Esophagus mucosa (tissue), 1 donor: ENCODE measurements at regions not wholly inside any gene's neighbourhood (a gene's known extent, or its start where the extent isn't known, plus 50 kb on each side); places are given as distances from the start of the nearest gene placed in this dataset.
"Not testable (repeated sequence)": the region's sequence is repeated elsewhere in the genome, so short reads cannot be mapped to it uniquely, and the experiment has no call there.

Experiments used
- ATAC-seq: fragments of 200-7000 bp; cut with Tn5 transposase; one replicate; pipeline ENCODE4 v1.9.1; 2020
- donor health status: DM: yes; HTN: yes; CAD: no.

DNA sequence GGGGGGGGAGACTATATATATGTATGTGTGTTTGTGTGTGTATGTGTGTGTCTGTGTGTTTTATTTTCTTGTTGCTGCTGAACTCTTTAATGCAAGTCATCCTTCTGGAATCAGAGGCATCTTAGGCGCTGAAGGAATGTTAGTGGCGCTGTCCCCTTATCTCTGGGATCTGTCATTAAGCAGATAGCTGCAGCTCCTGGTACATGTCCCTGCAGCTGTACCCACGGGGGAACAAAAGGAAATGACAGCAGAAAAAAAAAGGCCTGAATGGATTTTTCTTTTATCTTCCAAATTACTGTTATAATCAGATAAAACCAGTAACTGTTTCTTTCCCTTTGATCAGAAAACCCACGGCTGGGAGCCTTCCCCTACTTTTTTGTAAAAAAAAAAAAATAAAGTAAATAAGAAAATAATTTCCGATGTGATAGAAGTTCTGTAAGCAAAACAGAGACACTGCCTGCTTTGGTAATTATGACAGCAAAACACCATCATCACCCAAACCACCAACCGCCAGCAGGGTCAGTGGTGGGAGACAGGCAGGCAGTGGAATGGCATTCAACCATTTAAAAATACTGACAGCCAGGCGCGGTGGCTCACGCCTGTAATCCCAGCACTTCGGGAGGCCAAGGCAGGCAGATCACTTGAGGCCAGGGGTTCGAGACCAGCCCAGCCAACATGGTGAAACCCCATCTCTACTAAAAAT is 411.3 kb upstream of the ZNF722 start:
- not testable (repeated sequence) for ATAC-seq

DNA sequence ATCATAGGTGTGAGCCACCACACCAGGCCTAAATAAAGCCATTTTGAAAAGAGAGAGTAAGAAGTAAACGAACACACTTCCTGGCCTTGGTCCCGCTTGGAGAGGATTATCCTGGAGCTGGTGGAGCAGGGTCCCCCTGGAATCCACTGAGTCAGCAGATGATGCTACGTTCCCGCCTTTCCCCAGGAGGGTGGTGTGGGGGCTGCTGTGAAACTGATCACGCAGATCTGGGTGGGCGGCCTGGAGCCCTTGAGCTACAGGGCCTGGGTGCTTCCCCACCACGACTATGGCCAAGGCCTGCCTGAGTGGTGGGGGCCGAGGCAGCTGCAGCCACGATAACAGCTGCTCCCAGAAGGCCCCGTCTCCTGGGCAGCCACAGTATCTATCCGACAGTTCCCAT is 407.4 kb upstream of the ZNF722 start:
- ATAC-seq = not testable (repeated sequence)

DNA sequence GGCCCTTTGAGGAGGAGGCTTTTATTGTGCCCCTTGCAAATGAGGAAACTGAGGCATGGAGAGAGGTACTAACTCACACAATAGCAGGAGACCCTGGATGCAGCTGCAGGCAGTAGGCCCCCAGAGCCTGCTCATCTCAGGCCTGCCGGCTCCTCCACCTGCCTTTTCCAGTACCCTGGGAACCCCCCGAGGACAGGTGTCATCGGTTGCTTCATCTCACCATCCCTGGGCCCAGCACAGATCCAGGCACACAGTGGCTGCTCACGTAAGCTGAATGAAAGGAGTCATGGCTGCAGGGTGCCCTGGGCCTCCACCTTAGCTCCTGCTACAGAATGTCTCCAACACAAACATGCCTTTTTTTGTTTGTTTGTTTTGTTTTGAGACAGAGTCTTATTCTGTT is 394.8 kb upstream of the ZNF722 start:
- ATAC-seq = not testable (repeated sequence)

DNA sequence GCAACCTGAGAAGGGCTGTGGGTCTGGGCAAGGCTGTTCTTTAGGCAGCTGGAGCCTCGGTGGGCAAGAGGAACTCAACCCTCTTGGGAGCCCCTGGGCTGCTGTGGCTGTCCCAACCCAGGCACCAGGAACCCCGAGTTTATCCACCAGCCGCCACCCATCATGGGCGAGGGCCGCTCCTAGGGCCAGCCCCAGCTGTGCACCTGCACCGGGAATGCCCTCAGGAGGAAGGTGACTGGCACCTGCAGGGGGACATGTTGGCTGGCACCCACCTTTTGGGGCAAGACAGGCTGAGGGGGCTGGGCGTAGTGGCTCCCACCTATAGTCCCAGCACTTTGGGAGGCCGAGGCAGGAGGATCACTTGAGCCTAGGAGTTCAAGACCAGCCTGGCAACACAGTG is 393.8 kb upstream of the ZNF722 start:
- not testable (repeated sequence) for ATAC-seq

DNA sequence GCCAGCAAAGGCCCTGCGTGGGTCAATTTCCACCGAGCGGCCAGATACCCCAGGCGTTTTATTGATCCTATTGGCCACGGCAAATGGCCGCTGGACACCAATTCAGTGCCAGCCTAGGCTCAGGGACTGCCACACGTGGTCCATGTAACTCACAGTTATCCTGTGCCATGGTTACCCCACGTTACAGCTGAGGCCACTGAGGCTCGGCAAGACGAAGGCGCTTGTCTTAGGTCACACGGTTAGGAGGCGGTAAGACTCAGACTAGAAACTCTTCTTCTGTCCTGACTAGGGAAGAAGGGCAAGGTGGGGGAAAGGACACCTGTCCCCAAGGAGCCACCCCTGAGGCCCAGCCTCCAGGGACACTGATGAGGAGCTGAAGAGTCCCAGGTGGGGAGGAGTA is 381.1 kb upstream of the ZNF722 start:
- not testable (repeated sequence) for ATAC-seq

DNA sequence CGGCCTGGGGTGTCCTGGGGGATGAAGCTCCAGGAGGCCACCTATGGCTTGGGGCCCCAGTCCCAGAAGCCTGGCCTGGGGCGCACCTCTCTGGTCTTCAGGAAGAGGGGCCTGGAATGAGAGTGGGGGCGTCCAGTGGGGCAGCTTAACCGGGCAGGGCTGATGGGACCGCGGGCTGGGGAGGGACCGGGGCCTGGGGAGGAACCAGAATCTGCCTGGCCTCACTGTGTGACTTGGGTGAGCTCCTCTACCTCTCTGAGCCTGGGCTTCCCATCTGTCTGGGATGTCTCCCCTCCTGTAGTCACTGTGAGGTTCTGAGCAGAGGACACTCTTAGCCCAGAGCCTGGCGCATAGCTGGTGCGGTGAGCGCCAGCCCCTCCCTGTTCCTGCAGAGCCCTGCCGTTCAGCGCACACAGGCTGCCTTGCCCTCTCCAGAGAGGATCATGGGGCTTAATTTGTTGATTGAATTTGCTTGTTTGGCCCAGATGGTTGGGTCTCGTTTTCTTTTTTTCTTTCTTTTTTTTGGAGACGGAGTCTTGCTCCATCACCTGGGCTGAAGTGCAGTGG is 378.4 kb upstream of the ZNF722 start:
- peak; percentile 18 for ATAC-seq

DNA sequence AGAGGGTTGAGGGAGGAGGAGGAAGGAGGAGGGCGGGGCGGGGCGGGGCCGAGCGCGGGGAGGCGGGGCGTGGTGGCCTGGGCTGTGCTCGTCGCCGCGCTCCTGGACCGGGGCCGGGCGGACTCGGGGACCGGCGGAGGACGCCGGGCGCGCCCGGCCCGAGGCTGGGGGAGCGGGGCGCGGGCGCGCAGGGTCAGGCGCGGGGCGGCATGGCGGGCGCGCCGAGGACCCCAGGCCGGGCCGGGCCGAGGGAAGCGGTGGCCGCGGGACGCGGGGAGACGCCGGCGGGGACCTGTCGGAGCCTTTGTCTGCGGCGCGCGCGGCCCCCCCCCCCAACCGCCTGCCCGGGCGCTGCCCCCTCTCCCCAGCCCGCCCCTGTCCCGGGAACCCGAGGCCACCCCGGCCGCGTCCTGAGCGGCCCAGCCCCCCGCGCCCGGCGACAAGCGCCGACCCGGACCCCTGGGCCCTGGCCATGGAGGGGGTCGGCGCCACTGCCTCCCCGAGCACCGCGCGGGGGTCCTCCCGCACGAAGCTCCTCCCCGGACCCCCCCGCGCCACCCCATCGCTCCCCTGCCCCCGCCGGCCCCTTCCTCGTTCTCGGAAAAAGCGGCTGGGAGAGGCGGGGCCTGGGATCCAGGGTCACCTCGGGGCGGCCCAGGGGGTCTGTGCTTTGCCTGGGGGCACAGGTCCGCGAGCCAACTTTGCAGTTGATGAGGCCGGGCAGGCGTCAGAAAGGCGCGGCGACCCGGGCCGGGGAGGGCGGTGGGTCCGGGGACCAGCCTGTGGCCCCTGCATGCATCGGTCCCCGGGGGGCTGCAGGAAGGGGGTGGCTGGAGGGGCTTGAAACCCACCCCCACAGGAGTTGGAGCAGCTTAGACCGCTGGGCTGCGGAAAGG is 370.8 kb upstream of the ZNF722 start:
- ATAC-seq = not testable (repeated sequence)

DNA sequence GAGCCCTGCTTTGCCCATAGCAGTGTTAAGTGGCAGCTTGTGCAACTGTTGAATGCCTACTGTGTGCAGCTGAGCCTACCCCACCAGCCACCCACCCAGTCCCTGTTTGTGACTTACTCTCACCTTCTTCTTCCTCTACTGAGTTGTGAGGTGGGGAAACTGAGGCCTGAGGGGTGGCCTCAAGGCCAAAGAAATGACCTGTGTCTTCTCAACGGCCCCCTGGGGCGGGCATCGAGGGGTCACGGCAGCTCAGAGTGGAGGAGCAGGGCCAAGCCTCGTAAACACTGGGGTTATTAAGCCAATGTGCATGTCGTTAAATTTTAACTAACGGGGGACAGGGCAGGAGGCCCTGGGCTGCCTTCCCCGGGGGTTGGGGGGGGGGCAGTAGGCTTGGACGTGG is 369.6 kb upstream of the ZNF722 start:
- ATAC-seq = not testable (repeated sequence)

DNA sequence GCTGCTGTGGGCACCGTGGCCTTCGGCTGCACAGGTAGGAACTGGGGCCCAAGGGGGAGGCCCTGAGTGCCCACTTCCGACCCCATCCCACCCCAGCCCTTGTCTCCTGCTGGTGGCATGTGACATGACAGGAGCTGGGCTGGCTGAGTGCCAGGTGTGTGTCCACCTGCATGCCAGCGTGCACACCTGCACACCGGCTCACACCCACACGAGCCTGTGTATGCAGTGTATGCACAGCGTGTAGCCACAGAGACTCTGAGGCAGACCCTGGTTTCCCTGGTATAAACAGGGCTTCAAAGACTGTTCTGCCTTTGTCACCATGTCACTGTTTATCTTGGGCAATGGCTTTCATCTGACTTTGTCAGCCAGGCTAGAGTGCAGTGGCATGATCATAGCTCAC is 362.1 kb upstream of the ZNF722 start:
- not testable (repeated sequence) for ATAC-seq

DNA sequence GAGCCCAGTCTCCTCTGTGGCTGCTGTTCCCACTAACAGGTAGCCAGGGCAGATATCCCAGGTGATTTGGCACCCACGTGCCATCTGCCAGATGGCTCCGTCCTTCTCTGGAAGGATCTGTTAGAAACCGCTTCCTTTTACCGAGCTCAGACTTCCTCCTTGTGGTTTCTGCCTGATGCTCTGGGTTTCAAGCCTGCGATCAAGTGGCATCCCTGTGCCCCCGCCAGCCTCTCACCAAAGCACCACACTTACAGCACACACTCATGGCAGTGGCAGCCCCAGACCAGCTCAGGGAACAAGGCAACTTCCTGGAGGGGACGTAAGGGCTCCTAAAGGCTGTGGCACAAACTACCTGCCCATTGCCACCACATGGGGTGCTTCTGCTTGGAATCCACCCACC is 333.1 kb upstream of the ZNF722 start:
- not testable (repeated sequence) for ATAC-seq

DNA sequence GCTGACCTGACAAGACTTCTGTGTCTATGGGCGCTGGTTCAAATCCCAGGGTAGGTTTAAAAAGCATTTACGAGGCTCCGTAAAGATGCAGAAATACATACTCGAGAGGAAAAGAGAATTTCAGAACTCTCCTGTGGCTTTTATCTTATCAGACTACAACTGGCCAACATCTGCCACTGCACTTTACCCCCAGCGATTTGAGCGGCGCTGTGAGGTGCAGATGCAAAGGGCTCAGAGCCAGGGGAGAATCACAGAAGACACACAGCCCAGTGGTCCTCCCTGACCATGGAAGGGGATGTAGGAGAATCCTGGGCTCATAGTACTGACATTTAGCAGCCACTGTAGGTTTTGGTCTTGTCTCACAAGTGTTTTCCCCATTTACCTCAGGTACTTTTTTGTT is 307.2 kb upstream of the ZNF722 start:
- not testable (repeated sequence) for ATAC-seq

DNA sequence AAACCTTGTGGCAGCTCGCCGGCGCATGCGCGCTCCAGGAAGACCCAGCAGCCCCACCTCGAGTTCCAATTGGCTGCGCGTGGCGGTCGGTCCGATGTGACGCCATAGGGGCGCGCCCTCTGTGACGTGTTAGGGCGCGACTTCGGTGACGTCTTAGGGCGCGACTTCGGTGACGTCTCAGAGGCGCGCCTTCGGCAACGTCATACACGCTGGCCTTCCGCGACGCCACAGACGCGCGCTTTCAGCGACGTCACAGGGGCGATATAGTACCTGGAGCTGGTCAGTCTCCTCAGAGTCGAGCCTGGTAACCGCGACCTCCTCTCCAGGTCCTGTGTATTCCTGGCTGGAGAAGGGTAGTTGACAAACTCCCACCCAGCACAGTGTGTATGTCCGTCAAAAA is 304.4 kb upstream of the ZNF722 start:
- ATAC-seq = not testable (repeated sequence)
